CD14-positive monocyte (primary cell): ENCODE measurements at regions not wholly inside any gene's neighbourhood (a gene's known extent, or its start where the extent isn't known, plus 50 kb on each side); places are given as distances from the start of the nearest gene placed in this dataset.

Experiments
- DNase-seq, 3 donors: peaks; one replicate each; pipeline ENCODE4 v3.0.0-alpha.2; 2011 to 2022
- H2AFZ ChIP-seq: 2 replicates; pipeline ENCODE4 v1.6.0; 2012; ENCODE audit warnings: mild to moderate bottlenecking, low read depth, low read length, inconsistent platforms; ENCODE audit not compliant: insufficient read depth, poor library complexity, severe bottlenecking
- H3K27ac ChIP-seq, 2 donors: 1 replicate in 1 of 2; 2 replicates in 1 of 2; pipeline ENCODE4 v1.5.1; 2012 to 2013; ENCODE audit warnings: low read length in 2 of 2, control low read depth in 1 of 2, inconsistent platforms in 1 of 2, low read depth in 1 of 2, mild to moderate bottlenecking in 1 of 2
- H3K27me3 ChIP-seq, 2 donors: one replicate each; pipeline versions ENCODE4 v1.6.0 to v1.6.1; 2011 to 2013; ENCODE audit warnings: low read length in 2 of 2; ENCODE audit not compliant: control insufficient read depth in 2 of 2, insufficient read depth in 2 of 2
- H3K36me3 ChIP-seq, 2 donors: replicated peaks in 1 of 2; 1 replicate in 1 of 2; 2 replicates in 1 of 2; pipeline versions ENCODE4 v1.5.1 to v1.6.1; 2012 to 2013; ENCODE audit warnings: low read length in 2 of 2, control low read depth in 1 of 2, inconsistent platforms in 1 of 2, mild to moderate bottlenecking in 1 of 2; ENCODE audit not compliant: insufficient read depth in 2 of 2, control insufficient read depth in 1 of 2
- H3K4me1 ChIP-seq, 2 donors: 1 replicate in 1 of 2; 2 replicates in 1 of 2; pipeline versions ENCODE4 v1.5.1 to v1.6.1; 2012 to 2013; ENCODE audit warnings: low read length in 2 of 2, control low read depth in 1 of 2, inconsistent platforms in 1 of 2, mild to moderate bottlenecking in 1 of 2, moderate library complexity in 1 of 2; ENCODE audit not compliant: insufficient read depth in 2 of 2, control insufficient read depth in 1 of 2
- H3K4me2 ChIP-seq: replicated peaks from 2 replicates; pipeline ENCODE3; 2012; ENCODE audit warnings: low read length, moderate library complexity, mild to moderate bottlenecking; ENCODE audit not compliant: poor library complexity, severe bottlenecking; ENCODE audit errors: extremely low read depth
- H3K4me3 ChIP-seq, 3 experiments: fragments of 200-600 bp in 1 of 3; sonication (generic) in 1 of 3; replicated peaks in 1 of 3; 1 replicate in 2 of 3; 2 replicates in 1 of 3; pipeline ENCODE4 v1.5.1; 2011 to 2013; ENCODE audit warnings: low read length in 3 of 3, mild to moderate bottlenecking in 3 of 3, control low read depth in 2 of 3, low read depth in 2 of 3, inconsistent platforms in 1 of 3, moderate library complexity in 1 of 3
- H3K79me2 ChIP-seq: 2 replicates; pipeline ENCODE4 v1.6.0; 2012; ENCODE audit warnings: mild to moderate bottlenecking, control low read depth, inconsistent platforms, low read length, moderate library complexity; ENCODE audit not compliant: insufficient read depth
- H3K9ac ChIP-seq: 2 replicates; pipeline ENCODE4 v1.6.0; 2017; ENCODE audit warnings: low read length, mild to moderate bottlenecking; ENCODE audit not compliant: insufficient read depth, poor library complexity, severe bottlenecking
- H3K9me3 ChIP-seq, 2 donors: replicated peaks in 1 of 2; 1 replicate in 1 of 2; 2 replicates in 1 of 2; pipeline versions ENCODE4 v1.5.1 to v1.6.1; 2012 to 2013; ENCODE audit warnings: low read length in 2 of 2, control low read depth in 1 of 2; ENCODE audit not compliant: control insufficient read depth in 1 of 2, insufficient read depth in 1 of 2
- H4K20me1 ChIP-seq: 2 replicates; pipeline ENCODE4 v1.6.0; 2012; ENCODE audit warnings: mild to moderate bottlenecking, low read length, control low read depth, moderate library complexity; ENCODE audit not compliant: insufficient read depth
- H3K27ac Mint-ChIP-seq, 7 donors: one replicate each; pipeline ENCODE4 v1.8.0; 2020; ENCODE audit warnings: mild to moderate bottlenecking in 7 of 7, mixed read lengths in 7 of 7, moderate library complexity in 6 of 7, inconsistent platforms in 2 of 7
- H3K27me3 Mint-ChIP-seq, 3 donors: one replicate each; pipeline ENCODE4 v1.8.0; 2021 to 2022; ENCODE audit warnings: low read depth in 3 of 3, mild to moderate bottlenecking in 3 of 3, mixed read lengths in 3 of 3, moderate library complexity in 3 of 3, inconsistent platforms in 1 of 3
- H3K36me3 Mint-ChIP-seq, 2 donors: one replicate each; pipeline ENCODE4 v1.8.0; 2020; ENCODE audit warnings: mixed read lengths in 2 of 2, inconsistent platforms in 1 of 2, mild to moderate bottlenecking in 1 of 2
- H3K4me1 Mint-ChIP-seq: one replicate; pipeline ENCODE4 v1.8.0; 2020; ENCODE audit warnings: mild to moderate bottlenecking, mixed read lengths
- H3K4me3 Mint-ChIP-seq, 2 donors: one replicate each; pipeline ENCODE4 v1.8.0; 2020; ENCODE audit warnings: mild to moderate bottlenecking in 2 of 2, mixed read lengths in 2 of 2, moderate library complexity in 1 of 2
- H3K9me3 Mint-ChIP-seq, 7 donors: one replicate each; pipeline ENCODE4 v1.8.0; 2020 to 2022; ENCODE audit warnings: mixed read lengths in 7 of 7, mild to moderate bottlenecking in 6 of 7, moderate library complexity in 6 of 7, inconsistent platforms in 2 of 7
- CTCF ChIP-seq: fragments of 200-600 bp; IDR thresholded peaks from one replicate; pipeline ENCODE4 v1.8.0; 2022; ENCODE audit warnings: antibody characterized with exemption, mild to moderate bottlenecking
- WGBS: methylation state at CpG from one replicate; pipeline ENCODE4 v1.1.5; 2013; ENCODE audit warnings: missing lambda C conversion rate; ENCODE audit not compliant: insufficient coverage; 5-methylcytosine and 5-hydroxymethylcytosine counted together
- intact Hi-C, 2 donors: fragments of 100-400 bp; cut with micrococcal nuclease; formaldehyde crosslinking; loops; one replicate each; pipeline versions ENCODE4 v1.15.0 to v1.15.1; 2023

GRCh38 chr1:37387854-37388253 is 86.5 kb upstream of the ZC3H12A start:
- H3K9me3 Mint-ChIP-seq, result peaks cover 0 to 2% (median 0%) of the 10 kb centered on the region in 7 donors
- Histone ChIP-seq H3K4me2 (no peak overlapping the region), H3K79me2 (no peaks in the 10 kb centered on the region), H4K20me1 (no peaks in the 10 kb centered on the region), H3K27me3 (peaks cover 0 to 5% of the 10 kb centered on the region in 2 donors), H3K9ac (no peak overlapping the region), H3K27ac (no peak overlapping the region), H3K36me3 (no peaks in the 10 kb centered on the region), H3K4me1 (no peaks in the 10 kb centered on the region), H2AFZ (no peak overlapping the region), H3K9me3 (no peaks in the 10 kb centered on the region), H3K4me3 (no peak overlapping the region)
- no peak overlapping the region for H3K27ac Mint-ChIP-seq
- no peak overlapping the region for H3K4me3 Mint-ChIP-seq
- intact Hi-C loops, result no loop called here
- no peak for TF ChIP-seq CTCF
- H3K27me3 Mint-ChIP-seq, result peaks cover 7 to 18% (median 12%) of the 10 kb centered on the region in 3 donors
- no peak for DNase-seq
- no peaks in the 10 kb centered on the region for H3K4me1 Mint-ChIP-seq
- no peaks in the 10 kb centered on the region for H3K36me3 Mint-ChIP-seq
- WGBS, result 86% methylated on average over 4 of the region's 5 CpGs

GRCh38 chr1:37389327-37389726 is 85.1 kb upstream of the ZC3H12A start:
- no peaks in the 10 kb centered on the region for H3K4me1 Mint-ChIP-seq
- 91% methylated on average over 4 of the region's 6 CpGs for WGBS
- no peak overlapping the region for H3K9ac ChIP-seq
- H3K79me2 ChIP-seq, result no peaks in the 10 kb centered on the region
- TF ChIP-seq CTCF, result no peak
- peaks cover 7 to 17% (median 14%) of the 10 kb centered on the region in 3 donors for H3K27me3 Mint-ChIP-seq
- no peaks in the 10 kb centered on the region for H3K9me3 ChIP-seq
- peaks cover 0 to 2% (median 0%) of the 10 kb centered on the region in 7 donors for H3K9me3 Mint-ChIP-seq
- H3K4me3 Mint-ChIP-seq, result no peak overlapping the region
- no peaks in the 10 kb centered on the region for H3K36me3 ChIP-seq
- H3K4me2 ChIP-seq, result no peak overlapping the region
- intact Hi-C loops, result no loop called here
- H3K27me3 ChIP-seq, result peaks cover 0 to 5% of the 10 kb centered on the region in 2 donors
- H3K4me3 ChIP-seq, result no peak overlapping the region
- no peak for DNase-seq
- H4K20me1 ChIP-seq, result no peaks in the 10 kb centered on the region
- no peaks in the 10 kb centered on the region for H3K4me1 ChIP-seq
- no peaks in the 10 kb centered on the region for H3K36me3 Mint-ChIP-seq
- no peak overlapping the region for H3K27ac Mint-ChIP-seq
- H2AFZ ChIP-seq, result no peak overlapping the region
- H3K27ac ChIP-seq, result no peak overlapping the region
